AG04450 (cell line): ENCODE measurements at regions not wholly inside any gene's neighbourhood (a gene's known extent, or its start where the extent isn't known, plus 50 kb on each side); places are given as distances from the start of the nearest gene placed in this dataset.

Experiments
- CTCF ChIA-PET: fragments of 300-600, 350-600 bp; formaldehyde crosslinking; extraction: SDS; loops from one replicate; lab custom pipeline; 2022; ENCODE audit warnings: antibody characterized with exemption, inconsistent platforms; lab: Charles Lee
- POLR2A ChIA-PET: fragments of 350-600 bp; formaldehyde crosslinking; extraction: SDS; loops from one replicate; lab custom pipeline; 2021; ENCODE audit warnings: antibody characterized with exemption, inconsistent platforms; lab: Yijun Ruan, JAX
- DNase-seq: peaks from one replicate; pipeline ENCODE4 v3.0.0-alpha.2; 2011; ENCODE audit warnings: low read depth, low spot score
- H3K27ac ChIP-seq: one replicate; pipeline ENCODE4 v1.5.1; 2012; ENCODE audit warnings: low read depth, low read length, control low read depth
- H3K27me3 ChIP-seq: one replicate; pipeline ENCODE4 v1.6.0; 2012; ENCODE audit warnings: low read length; ENCODE audit not compliant: control insufficient read depth, insufficient read depth
- H3K4me3 ChIP-seq: 2 replicates; pipeline ENCODE4 v1.5.1; 2011; ENCODE audit warnings: mild to moderate bottlenecking, low read depth, low read length, control low read depth
- H3K9me3 ChIP-seq: 2 replicates; pipeline ENCODE4 v1.5.1; 2012; ENCODE audit warnings: low read length; ENCODE audit not compliant: control insufficient read depth, insufficient read depth
- TF ChIP-seq, protein P1 (sequence below): IDR thresholded peaks from 2 replicates; pipeline ENCODE4 v1.5.1; 2011; ENCODE audit warnings: low read depth, low read length, control low read depth, inconsistent platforms

DNA sequence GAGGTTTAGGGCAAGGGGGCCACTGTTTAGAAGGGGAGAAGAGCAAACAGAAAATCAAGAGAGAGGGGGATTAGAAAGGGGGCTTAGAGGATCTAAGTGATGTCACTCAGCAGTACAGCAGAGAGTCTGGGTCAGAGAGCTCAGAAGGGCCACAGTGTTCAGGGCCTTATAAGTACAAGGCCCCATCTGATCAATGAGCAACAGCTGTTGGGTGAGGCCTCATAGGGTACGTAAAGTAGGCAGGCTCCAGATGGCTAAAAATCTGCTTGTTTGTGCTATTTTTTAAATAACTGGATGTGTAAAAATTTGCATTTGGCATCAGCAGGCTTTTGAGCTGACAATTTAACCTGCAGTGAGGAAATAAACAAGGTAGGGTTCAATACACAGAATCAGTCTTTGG is 149.8 kb downstream of the SH3BGRL2 start:
- ChIA-PET CTCF (interaction anchor here (2.4 kb wide), 1 partner anchor 88 kb away, joined by 5 read pairs; no protein-coding TSS in a partner anchor), POLR2A (no interaction called here)
- no peak for DNase-seq
- H3K9me3 ChIP-seq: no peaks in the 10 kb centered on the region
- H3K4me3 ChIP-seq: no peak overlapping the region
- H3K27me3 ChIP-seq: no peaks in the 10 kb centered on the region
- TF ChIP-seq, protein P1, sequence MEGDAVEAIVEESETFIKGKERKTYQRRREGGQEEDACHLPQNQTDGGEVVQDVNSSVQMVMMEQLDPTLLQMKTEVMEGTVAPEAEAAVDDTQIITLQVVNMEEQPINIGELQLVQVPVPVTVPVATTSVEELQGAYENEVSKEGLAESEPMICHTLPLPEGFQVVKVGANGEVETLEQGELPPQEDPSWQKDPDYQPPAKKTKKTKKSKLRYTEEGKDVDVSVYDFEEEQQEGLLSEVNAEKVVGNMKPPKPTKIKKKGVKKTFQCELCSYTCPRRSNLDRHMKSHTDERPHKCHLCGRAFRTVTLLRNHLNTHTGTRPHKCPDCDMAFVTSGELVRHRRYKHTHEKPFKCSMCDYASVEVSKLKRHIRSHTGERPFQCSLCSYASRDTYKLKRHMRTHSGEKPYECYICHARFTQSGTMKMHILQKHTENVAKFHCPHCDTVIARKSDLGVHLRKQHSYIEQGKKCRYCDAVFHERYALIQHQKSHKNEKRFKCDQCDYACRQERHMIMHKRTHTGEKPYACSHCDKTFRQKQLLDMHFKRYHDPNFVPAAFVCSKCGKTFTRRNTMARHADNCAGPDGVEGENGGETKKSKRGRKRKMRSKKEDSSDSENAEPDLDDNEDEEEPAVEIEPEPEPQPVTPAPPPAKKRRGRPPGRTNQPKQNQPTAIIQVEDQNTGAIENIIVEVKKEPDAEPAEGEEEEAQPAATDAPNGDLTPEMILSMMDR: no peak
- H3K27ac ChIP-seq: no peak overlapping the region

DNA sequence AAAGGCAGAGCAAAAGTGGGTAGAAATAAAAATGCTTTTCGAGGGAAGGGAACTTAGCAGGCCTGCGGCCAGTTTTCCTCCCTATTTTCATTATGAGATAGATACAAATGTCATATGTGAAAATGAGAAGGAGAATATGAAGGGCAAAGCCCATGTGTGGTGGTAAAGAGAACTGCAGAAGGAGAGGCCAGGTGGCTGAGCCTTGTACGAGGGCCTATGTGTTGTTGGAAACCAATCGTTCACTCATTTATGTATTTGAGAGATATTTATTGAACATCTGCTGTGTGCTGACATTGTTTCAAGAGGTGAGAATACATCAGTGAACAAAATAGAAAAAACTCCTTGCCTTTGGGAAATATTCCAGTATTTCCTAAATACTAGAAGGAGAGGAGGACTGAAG is 147.7 kb downstream of the SH3BGRL2 start:
- H3K27me3 ChIP-seq: no peaks in the 10 kb centered on the region
- DNase-seq: no peak
- CTCF ChIA-PET: interaction anchor here (0.6 to 1.8 kb wide), 15 partner anchors 7 to 315 kb away, joined by 3 to 34 read pairs (median 4); no protein-coding TSS in a partner anchor
- POLR2A ChIA-PET: no interaction called here
- H3K27ac ChIP-seq: no peak overlapping the region
- TF ChIP-seq, protein P1: no peak
- H3K9me3 ChIP-seq: no peaks in the 10 kb centered on the region
- H3K4me3 ChIP-seq: no peak overlapping the region

DNA sequence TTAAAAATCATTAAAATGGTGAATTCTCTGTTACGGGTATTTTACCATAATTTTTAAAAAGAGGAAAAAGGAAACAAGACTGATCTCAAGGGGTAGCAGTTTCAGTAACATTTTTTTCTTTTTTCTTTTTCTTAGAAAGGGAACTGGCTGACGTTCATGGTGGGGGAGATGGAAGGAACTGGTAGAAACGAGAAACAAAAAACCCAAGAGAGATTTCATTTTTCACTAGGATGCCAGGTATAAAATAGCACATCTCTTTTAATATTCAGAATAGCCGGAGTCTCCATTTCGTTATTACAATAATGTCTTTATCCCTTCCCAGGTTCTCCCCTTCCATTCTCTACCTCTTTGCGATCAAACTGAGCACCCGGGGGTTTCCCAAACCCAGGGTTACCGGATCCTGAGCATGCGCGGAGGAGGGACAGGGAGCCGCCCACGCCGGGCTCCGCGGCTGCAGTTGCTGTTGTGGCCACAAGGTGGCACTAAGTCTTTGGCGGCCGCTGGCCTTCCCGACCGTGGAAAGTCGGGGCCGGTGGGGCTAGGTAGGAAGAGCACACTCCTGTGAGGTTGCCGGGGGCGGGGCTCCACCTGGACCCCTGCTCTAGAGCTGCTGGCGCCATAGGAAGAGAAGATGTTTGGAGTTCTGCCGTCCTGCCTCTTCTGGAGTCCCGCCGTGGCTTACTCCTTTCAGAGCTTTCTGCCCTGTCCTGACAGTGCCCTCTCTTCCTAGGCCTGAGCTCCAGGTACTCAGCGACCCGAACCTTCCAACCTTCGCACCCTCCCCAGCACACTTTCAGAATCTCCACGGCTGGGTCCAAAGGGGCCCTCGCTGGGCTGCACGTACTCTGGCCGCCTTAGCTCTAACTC is 146.8 kb downstream of the SH3BGRL2 start:
- peak overlapping the region; percentile 45 for H3K4me3 ChIP-seq
- DNase-seq: peak; percentile 8
- TF ChIP-seq, protein P1: peak; percentile 98
- POLR2A ChIA-PET: no interaction called here
- no peaks in the 10 kb centered on the region for H3K9me3 ChIP-seq
- no peaks in the 10 kb centered on the region for H3K27me3 ChIP-seq
- CTCF ChIA-PET: interaction anchor here (0.6 to 1.8 kb wide), 15 partner anchors 8 to 316 kb away, joined by 3 to 34 read pairs (median 4); no protein-coding TSS in a partner anchor
- H3K27ac ChIP-seq: no peak overlapping the region

DNA sequence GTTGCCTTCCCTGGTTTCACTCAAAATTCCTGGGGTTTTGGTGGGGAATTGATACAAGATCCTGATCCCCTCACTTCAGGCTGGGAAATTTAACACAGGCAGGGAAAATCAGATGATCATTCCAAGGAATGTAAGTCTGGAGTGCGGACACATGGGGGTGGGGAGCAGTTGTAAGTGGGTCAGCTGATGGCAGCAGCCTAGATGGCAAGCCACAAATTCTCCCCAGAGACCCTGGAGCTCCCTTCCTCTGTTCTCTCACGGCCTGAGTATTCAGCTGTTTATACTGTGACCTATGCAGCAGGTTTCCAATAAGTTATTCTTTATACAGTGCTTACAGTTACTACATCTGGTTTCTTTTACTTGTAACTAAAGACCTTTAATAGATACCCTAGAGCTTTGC is 144.9 kb downstream of the SH3BGRL2 start:
- CTCF ChIA-PET: interaction anchor here (0.6 to 1.2 kb wide), 3 partner anchors 92 to 677 kb away, joined by 3 to 4 read pairs (median 3); no protein-coding TSS in a partner anchor
- no peak overlapping the region for H3K27ac ChIP-seq
- no peaks in the 10 kb centered on the region for H3K27me3 ChIP-seq
- no peaks in the 10 kb centered on the region for H3K9me3 ChIP-seq
- POLR2A ChIA-PET: no interaction called here
- TF ChIP-seq, protein P1: no peak
- DNase-seq: no peak
- no peak overlapping the region for H3K4me3 ChIP-seq

DNA sequence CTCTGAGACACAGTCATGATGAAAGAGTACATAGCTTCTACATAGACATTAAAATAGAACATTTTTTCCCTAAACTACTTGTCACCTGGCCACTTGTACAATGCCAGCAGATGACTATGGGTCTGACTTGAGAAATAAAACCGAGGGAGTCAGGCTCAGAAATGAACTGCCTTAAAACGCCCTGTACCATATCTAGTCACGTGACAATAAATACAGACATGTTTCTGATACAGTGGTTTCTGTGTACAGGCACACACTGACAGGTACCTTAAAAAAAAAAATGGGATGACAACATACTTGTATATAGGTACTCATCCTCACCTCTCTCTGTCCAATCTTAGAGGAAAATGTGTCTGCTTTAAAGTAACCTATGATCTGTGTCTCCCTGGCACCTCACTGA is 144.1 kb downstream of the SH3BGRL2 start:
- no peaks in the 10 kb centered on the region for H3K27me3 ChIP-seq
- POLR2A ChIA-PET: no interaction called here
- H3K9me3 ChIP-seq: no peaks in the 10 kb centered on the region
- H3K4me3 ChIP-seq: no peak overlapping the region
- CTCF ChIA-PET: interaction anchor here (1.1 kb wide), 1 partner anchor 94 kb away, joined by 3 read pairs; no protein-coding TSS in a partner anchor
- TF ChIP-seq, protein P1: no peak
- no peak for DNase-seq
- no peak overlapping the region for H3K27ac ChIP-seq
